ENCODE measurements at regions not wholly inside any gene's neighbourhood (a gene's known extent, or its start where the extent isn't known, plus 50 kb on each side); places are given as distances from the start of the nearest gene placed in this dataset.

GRCh38 chr4:18842431-18842830, 820.9 kb upstream of the LCORL start:
- ChIA-PET RAD21 (ENCODE audit: unreplicated experiment) (no interaction called here), POLR2A (no interaction called here), CTCF (no interaction called here), SMC1A (ENCODE audit: uncharacterized antibody, unreplicated experiment) (interaction anchor here (0.6 kb wide), 1 partner anchor 110 kb away, joined by 3 read pairs; no protein-coding TSS in a partner anchor)
- BruUV-seq (replicated peaks) = no TSS peak
- Histone ChIP-seq H3K4me1 (ENCODE audit: control insufficient read depth, insufficient read depth, low read length) (no peaks in the 10 kb centered on the region), H3K27ac (ENCODE audit: control insufficient read depth, insufficient read depth) (no peak overlapping the region), H3K79me2 (ENCODE audit: control insufficient read depth, insufficient read depth, low read length) (no peaks in the 10 kb centered on the region), H3K9me3 (replicated peaks; ENCODE audit: control insufficient read depth, insufficient read depth, low read length) (0 out of 3 replicates have a peak, but pooled peaks cover 2% of the 10 kb centered on the region), H3K4me3 (no peak overlapping the region), H2AFZ (ENCODE audit: control insufficient read depth, low read depth, low read length) (no peak overlapping the region), H3K36me3 (ENCODE audit: control insufficient read depth in 2 of 2, insufficient read depth in 2 of 2, low read length in 1 of 2) (no peaks in the 10 kb centered on the region), H3K4me2 (ENCODE audit: control insufficient read depth, insufficient read depth) (no peak overlapping the region), H3K27me3 (replicated peaks in 1 of 2; ENCODE audit: control insufficient read depth in 2 of 2, insufficient read depth in 2 of 2, low read length in 1 of 2) (no peaks in the 10 kb centered on the region), H4K20me1 (ENCODE audit: control insufficient read depth, insufficient read depth) (no peaks in the 10 kb centered on the region), H3K9ac (ENCODE audit: control insufficient read depth, insufficient read depth, low read length) (no peak overlapping the region)
- in situ Hi-C loops (cut with MboI) (no loop called here), intact Hi-C loops (cut with micrococcal nuclease; ENCODE audit: unreplicated experiment) (no loop called here)
- WGBS (ENCODE audit: insufficient coverage, insufficient replicate concordance, low lambda C conversion rate, missing lambda C conversion rate) = 8% methylated on average over 5 of the region's 5 CpGs
- no peak for DNase-seq (ENCODE audit: low read depth, low spot score)
- ATAC-seq = no peak
- FAIRE-seq = no peak
- no peak for TF ChIP-seq CEBPB (IDR thresholded peaks at IDR 0.05; ENCODE audit: borderline replicate concordance in 1 of 2, low read depth in 2 of 2, low read length in 2 of 2)
- TF ChIP-seq ZBTB4 (CRISPR knock-in tag; IDR thresholded peaks at IDR 0.05) = no peak
- TF ChIP-seq, protein P1, sequence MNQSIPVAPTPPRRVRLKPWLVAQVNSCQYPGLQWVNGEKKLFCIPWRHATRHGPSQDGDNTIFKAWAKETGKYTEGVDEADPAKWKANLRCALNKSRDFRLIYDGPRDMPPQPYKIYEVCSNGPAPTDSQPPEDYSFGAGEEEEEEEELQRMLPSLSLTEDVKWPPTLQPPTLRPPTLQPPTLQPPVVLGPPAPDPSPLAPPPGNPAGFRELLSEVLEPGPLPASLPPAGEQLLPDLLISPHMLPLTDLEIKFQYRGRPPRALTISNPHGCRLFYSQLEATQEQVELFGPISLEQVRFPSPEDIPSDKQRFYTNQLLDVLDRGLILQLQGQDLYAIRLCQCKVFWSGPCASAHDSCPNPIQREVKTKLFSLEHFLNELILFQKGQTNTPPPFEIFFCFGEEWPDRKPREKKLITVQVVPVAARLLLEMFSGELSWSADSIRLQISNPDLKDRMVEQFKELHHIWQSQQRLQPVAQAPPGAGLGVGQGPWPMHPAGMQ (IDR thresholded peaks at IDR 0.05; ENCODE audit: borderline replicate concordance) = no peak
- TF ChIP-seq ZNF24 (IDR thresholded peaks at IDR 0.05) = no peak
- TF ChIP-seq RUNX3 (IDR thresholded peaks at IDR 0.05; ENCODE audit: low read length) = no peak

All from GM12878 (cell line).